ENCODE measurements at regions not wholly inside any gene's neighbourhood (a gene's known extent, or its start where the extent isn't known, plus 50 kb on each side); places are given as distances from the start of the nearest gene placed in this dataset.

- Histone ChIP-seq H4K20me1 (ENCODE audit: insufficient read depth, poor library complexity, severe bottlenecking) (no peaks in the 10 kb centered on the region), H3K4me1 (ENCODE audit: insufficient read depth) (no peaks in the 10 kb centered on the region), H2AFZ (no peak overlapping the region), H3K9me3 (ENCODE audit: low read depth) (no peaks in the 10 kb centered on the region), H3K27ac (no peak overlapping the region), H3K79me2 (no peaks in the 10 kb centered on the region), H3K9me2 (replicated peaks; ENCODE audit: insufficient read depth) (no peaks in the 10 kb centered on the region), H3K36me3 (replicated peaks; ENCODE audit: insufficient read depth, low read depth) (no peaks in the 10 kb centered on the region), H3K4me3 (no peak overlapping the region), H3K27me3 (peaks cover 9% of the 10 kb centered on the region), H3K4me2 (no peak overlapping the region)
- TF ChIP-seq EZH2phosphoT487 (IDR thresholded peaks at IDR 0.05; ENCODE audit: low read depth, severe bottlenecking, unreplicated experiment) (no peak), EZH2 (IDR thresholded peaks at IDR 0.05; ENCODE audit: borderline replicate concordance) (no peak), CTCF (IDR thresholded peaks at IDR 0.05; ENCODE audit: poor library complexity) (no peak)
- WGBS (ENCODE audit: low lambda C conversion rate, missing lambda C conversion rate) = 72% methylated on average over 10 of the region's 10 CpGs
- DNase-seq (ENCODE audit: low spot score) = no peak
Measured at GRCh38 chr22:22812031-22812905, 75.3 kb upstream of the IGLL5 start.

- 84% methylated on average over 3 of the region's 3 CpGs for WGBS (ENCODE audit: low lambda C conversion rate, missing lambda C conversion rate)
- Histone ChIP-seq H3K36me3 (replicated peaks; ENCODE audit: insufficient read depth, low read depth) (no peaks in the 10 kb centered on the region), H3K27ac (no peak overlapping the region), H4K20me1 (ENCODE audit: insufficient read depth, poor library complexity, severe bottlenecking) (no peaks in the 10 kb centered on the region), H3K79me2 (no peaks in the 10 kb centered on the region), H3K4me3 (no peak overlapping the region), H3K9me3 (ENCODE audit: low read depth) (no peaks in the 10 kb centered on the region), H2AFZ (no peak overlapping the region), H3K4me2 (no peak overlapping the region), H3K9me2 (replicated peaks; ENCODE audit: insufficient read depth) (no peaks in the 10 kb centered on the region), H3K4me1 (ENCODE audit: insufficient read depth) (no peaks in the 10 kb centered on the region), H3K27me3 (peaks cover 9% of the 10 kb centered on the region)
- no peak for TF ChIP-seq CTCF (IDR thresholded peaks at IDR 0.05; ENCODE audit: poor library complexity)
- DNase-seq (ENCODE audit: low spot score) = no peak
Measured at GRCh38 chr22:22813126-22814075, 74.2 kb upstream of the IGLL5 start.

- H3K79me2 ChIP-seq = no peaks in the 10 kb centered on the region
- H4K20me1 ChIP-seq (ENCODE audit: insufficient read depth, poor library complexity, severe bottlenecking) = no peaks in the 10 kb centered on the region
- no peaks in the 10 kb centered on the region for H3K9me3 ChIP-seq (ENCODE audit: low read depth)
- TF ChIP-seq CTCF (IDR thresholded peaks at IDR 0.05; ENCODE audit: poor library complexity) (no peak), EZH2 (IDR thresholded peaks at IDR 0.05; ENCODE audit: borderline replicate concordance) (no peak), EZH2phosphoT487 (IDR thresholded peaks at IDR 0.05; ENCODE audit: low read depth, severe bottlenecking, unreplicated experiment) (no peak)
- no peaks in the 10 kb centered on the region for H3K36me3 ChIP-seq (replicated peaks; ENCODE audit: insufficient read depth, low read depth)
- no peaks in the 10 kb centered on the region for H3K4me1 ChIP-seq (ENCODE audit: insufficient read depth)
- H3K27ac ChIP-seq = no peak overlapping the region
- no peak for DNase-seq (ENCODE audit: low spot score)
- no peak overlapping the region for H3K4me2 ChIP-seq
- no peak overlapping the region for H3K4me3 ChIP-seq
- H3K9me2 ChIP-seq (replicated peaks; ENCODE audit: insufficient read depth) = no peaks in the 10 kb centered on the region
- 88% methylated on average over 14 of the region's 14 CpGs for WGBS (ENCODE audit: low lambda C conversion rate, missing lambda C conversion rate)
- H3K27me3 ChIP-seq = no peaks in the 10 kb centered on the region
- no peak overlapping the region for H2AFZ ChIP-seq
Measured at GRCh38 chr22:22814666-22815396, 72.8 kb upstream of the IGLL5 start.

All from hepatocyte (in vitro differentiated cells).